Stimulated activated CD4-positive, alpha-beta T cell treated with anti-CD3 and anti-CD28 coated beads, Interleukin-1b, Interleukin-23, amount 100 ng/mL, for 48 hours (primary cell): ENCODE measurements at regions not wholly inside any gene's neighbourhood (a gene's known extent, or its start where the extent isn't known, plus 50 kb on each side); places are given as distances from the start of the nearest gene placed in this dataset.

ENCODE experiments used
- DNase-seq: peaks from one replicate; pipeline ENCODE4 v3.0.0-alpha.2; 2020

- DNase-seq, result no peak
These were observed 70.4 kb upstream of the FCN1 start for GRCh38 chr9:134987906-134988700.

GRCh38 chr9:134988706-134989105 lies 71.0 kb upstream of the FCN1 start:
- DNase-seq, result no peak

- no peak for DNase-seq
These were observed 71.7 kb upstream of the FCN1 start for GRCh38 chr9:134989206-134990065.

DNA sequence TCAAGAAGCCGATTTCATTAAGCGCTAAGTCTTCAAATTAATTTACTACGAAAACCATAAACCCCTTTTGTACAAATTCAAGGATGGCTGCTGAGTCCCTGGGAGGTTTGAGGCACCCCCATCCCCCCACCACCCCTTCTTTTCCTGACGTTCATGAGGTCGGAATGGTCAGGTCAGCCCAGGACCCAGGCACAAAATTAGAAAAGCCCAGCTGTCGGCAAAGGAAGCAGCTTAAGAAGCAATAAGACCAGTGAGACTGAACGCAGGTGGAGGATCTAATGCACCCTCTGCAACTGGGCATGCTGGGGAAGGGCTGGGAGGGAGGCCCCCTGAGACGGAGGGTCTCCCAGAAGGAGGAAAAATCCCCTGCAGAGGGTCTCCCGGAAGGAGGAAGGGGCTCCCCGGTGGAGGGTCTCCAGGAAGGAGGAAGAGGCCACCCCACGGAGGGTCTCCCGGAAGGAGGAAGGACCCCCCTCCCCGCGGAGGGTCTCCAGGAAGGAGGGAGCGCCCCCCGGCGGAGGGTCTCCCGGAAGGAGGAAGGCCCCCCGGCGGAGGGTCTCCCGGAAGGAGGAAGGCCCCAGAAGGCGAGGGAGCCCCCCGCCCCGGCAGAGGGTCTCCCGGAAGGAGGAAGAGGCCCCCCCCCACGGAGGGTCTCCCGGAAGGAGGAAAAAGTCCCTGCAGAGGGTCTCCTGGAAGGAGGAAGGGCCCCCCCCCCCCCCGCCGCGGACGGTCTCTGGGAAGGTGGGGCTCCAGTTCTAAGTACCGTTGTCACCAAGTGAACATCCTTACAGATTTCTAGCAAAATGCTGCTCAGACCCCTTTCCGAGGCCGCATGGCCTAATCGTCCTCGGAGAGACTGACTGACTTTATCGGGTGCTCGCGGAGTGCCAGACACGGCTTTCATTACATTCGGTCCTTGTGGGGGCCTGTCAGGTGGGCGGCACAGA lies 74.4 kb upstream of the FCN1 start:
- DNase-seq, result no peak

DNA sequence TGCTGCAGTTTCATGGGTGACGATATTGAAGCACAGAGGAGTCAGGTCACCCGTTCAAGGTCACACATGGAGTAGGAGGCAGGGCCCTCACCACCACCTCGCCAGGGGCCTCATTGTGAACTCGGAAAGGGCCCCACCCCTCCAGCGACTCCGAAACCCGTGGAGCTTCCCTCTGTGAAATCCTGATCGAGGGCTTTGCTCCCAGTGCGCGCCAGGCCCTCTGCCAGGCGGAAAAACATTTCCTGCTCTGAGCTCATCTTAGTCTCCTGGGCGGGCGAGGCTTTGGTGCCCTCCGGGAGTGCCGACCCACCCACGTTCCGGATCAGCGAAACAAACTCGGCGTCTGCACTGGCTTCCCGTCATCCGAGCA lies 75.0 kb upstream of the FCN1 start:
- no peak for DNase-seq

DNA sequence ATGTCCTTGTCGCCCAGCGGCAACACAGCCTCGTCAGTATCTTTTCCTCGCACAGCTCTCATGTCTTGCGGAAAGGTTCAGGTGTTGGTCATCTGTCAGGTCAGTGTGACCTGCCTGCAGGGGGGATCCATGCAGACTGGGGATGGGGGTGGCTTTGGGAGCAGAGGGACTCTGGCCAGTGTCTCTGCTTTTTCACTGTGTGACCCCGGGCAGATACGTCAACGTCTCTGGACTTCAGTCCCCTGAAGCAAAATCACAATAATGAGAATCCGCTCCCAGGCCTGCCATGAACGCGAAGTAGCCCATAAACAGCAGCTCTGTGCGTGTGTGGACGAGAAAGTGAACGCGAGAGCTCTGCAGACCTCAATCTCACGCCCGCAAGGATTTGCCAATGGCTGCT lies 75.7 kb upstream of the FCN1 start:
- no peak for DNase-seq

DNA sequence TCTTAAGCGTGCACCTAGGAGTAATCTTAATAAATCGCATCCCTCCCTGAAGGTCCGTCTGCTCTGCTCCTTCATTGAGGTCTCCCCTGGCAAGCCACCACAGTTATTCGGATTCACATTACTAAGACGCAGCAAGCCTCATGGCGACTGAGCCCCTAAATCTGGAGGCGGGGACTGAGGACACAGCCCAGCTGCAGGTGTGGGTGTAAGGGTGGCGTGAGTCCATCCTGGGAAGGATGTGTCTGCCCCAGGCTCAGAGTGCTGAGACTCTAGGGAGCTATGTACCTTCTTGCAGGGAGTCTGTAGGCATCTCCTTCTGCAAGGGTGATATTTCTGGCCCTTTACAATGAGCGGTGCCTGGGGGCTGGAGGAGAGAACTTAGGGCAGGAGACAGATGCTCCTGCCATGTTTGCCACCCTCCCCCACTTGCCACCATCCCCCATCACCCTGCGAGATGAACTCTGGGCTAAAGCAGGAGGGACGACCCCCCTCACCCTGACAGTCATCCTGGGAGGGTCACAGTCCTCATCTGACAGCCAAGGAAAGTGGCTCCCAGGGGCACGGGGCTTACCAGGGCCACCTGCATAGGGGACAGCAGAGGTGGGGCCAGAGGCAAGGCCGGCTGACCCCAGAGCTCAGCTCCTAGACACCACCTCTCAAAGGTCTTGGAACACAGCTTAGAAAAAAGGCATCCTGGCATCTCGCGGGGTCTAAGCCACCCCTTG lies 76.4 kb upstream of the FCN1 start:
- no peak for DNase-seq

DNA sequence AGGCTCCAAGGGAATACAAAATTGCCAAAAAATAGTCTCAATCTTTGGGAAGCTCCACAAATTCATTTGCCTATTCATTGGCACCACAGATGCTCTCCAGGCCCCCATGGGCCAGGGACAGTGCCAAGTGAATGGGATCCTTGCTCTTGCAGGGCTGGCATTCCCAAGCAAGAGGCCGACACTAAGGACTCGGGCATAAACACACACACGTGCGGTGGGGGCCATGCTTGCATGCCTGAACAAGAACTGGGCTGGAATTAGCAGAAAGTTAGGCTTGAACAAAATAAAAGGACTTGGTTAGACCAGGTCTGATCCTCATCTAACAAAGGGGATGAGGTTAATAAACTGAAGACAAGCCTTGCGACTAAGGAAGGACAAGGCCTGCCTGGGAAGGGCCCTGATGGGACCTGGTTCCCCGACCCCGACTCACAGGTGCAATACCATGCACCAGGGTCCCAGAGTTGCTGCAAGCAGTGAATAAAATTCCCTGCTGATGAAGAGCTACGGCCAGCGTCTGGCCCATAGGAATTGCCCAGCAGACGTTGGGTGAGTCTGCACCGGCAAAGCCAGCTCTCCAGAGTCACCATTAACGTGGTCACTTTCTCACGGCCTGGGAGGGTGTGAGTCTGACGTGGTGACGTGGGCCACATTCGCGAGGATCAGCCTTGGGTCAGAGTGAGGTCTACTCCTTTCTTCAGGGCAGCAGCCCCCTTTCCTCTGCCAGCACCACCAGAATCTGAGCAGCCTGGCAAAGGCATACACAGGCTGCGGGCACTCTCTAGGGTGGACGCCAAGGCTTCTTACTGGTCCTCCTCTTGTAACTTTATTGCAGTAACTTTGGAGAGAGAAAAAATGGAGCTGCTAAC lies 77.4 kb upstream of the FCN1 start:
- no peak for DNase-seq

- no peak for DNase-seq
These were observed 78.0 kb upstream of the FCN1 start for GRCh38 chr9:134995792-134996120.

DNA sequence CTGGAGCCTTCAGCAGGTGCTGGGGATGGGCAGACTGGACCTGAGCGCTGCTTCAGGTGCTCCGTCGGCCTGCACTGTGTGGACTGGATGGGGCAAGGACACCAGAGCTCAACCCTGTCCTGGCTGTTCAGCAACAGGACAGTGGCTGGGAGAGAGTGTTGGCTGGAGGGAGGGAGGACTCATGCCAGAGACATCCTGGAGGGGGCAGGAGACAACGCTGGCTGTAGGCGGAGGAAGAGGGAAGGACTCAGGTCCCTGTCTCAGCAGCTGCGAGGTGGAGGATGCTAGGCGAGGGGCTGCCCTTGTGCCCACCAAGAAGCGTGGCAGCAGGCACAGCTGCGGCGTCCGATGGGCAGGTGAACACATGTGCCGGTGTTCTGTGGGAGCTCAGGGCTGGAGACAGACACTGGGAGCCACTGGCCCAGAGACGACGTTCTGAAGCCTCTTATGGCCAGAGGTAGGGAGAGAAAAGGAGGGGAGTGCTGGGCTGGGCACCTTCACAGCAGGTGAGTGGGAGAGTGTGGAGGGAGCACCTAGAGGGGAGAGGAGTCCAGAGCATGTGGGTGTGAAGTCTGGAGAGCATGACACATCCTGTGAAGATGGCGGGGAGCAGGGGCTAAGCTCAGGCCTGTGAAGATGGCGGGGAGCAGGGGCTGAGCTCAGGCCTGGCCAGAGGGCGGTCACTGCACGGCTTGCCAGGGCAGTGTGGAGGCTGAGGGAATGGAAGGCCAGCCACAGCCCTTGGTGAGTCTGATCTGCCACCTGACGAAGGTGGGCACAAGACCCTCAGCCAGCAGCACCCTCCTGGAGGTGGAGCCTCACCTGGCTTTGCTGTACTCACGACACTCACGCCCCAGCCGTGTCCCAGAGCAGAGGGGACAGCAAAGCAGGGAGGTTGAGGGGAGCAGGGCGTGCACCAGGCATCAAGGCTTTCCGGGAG lies 79.1 kb upstream of the FCN1 start:
- no peak for DNase-seq

GRCh38 chr9:135000647-135001245 lies 83.0 kb upstream of the FCN1 start:
- no peak for DNase-seq

- no peak for DNase-seq
These were observed 83.8 kb upstream of the FCN1 start for GRCh38 chr9:135001526-135001925.

- DNase-seq, result no peak
These were observed 84.6 kb upstream of the FCN1 start for GRCh38 chr9:135002336-135002735.

DNA sequence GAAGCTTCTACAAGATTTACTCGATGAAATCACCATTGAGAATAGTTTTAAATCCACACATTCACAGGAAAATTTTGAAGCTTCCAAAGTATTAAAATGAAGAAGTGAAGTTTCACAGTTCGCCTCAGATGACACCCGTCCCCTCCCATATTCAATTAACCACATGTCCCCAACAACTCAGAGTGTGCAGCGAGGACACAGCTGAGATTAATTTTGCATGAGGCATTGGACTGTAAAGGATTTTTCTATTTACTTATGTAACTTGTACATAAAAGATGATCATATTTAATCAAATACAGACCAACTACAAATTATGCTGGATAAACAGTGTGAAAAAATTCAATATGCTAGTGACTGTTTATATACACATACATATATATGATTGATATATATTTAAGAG lies 84.7 kb upstream of the OLFM1 start:
- DNase-seq, result no peak

DNA sequence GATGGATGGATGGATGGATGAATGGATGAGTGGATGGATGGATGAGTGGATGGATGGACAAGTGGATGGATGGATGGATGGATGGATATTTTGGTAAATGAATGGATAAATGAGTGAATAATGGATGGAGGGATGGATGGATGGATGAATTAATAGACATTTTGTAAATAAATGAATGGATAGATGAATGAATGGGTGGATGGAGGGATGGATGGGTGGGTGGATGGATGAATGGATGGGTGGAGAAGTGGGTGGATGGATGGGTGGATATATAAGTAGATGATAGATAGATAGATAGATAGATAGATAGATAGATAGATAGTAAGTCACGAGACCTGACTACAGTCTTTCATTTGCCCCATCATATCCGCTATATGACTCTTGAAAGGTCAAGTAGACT lies 82.7 kb upstream of the OLFM1 start:
- no peak for DNase-seq

DNA sequence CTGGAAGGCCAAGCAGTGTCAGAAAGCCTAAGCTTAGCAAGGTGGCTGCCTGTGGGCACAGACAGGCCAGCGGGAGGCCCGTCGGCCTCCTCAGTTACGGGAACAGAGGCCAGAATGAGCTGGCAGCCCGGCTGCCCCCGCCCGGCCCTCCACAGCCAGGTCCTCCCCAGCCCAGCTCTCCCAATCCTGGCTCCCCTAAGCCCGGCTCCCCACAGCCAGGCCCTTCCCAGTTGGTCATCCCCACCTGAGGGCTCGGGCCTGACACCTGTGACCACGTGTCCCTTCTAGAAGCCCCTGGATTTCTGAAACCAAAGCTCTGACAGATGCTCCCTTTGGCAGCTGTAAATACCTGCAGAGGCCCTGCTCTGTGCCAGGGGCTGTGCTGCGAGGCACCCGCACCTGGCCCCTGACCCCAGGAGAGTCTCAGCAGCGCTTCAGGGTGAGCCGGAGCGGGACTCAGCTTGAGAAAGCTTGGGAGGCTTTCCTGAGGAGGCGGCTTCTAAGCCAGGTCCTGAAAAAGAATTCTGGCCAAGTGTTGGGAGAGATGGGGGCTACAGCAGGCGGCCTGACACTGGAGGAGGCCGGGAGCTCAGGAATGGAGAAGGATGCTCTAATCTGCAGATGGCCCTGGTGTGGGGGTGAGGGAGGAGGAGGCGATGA lies 80.4 kb upstream of the OLFM1 start:
- DNase-seq, result no peak

- no peak for DNase-seq
These were observed 79.9 kb upstream of the OLFM1 start for GRCh38 chr9:135007601-135008000.

DNA sequence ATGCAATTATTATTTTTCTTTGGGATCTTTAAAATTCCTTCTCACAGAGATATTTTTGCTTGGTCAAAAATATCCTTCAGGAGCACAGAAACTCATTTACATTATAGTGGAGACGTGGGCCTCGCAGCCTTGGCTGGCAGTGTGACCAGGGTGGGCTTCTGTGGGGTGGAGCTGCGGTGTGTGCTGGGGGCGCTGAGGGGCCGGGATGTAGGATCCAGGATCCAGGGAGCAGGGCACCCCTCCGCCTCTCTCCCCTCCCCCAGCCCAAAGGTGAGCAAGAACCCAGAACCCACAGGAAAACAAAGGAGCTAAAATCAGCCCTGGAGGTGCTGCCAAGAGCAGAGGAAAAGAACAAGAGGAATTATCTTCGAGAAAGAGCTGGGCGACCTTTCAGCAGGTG lies 79.1 kb upstream of the OLFM1 start:
- DNase-seq, result no peak

DNA sequence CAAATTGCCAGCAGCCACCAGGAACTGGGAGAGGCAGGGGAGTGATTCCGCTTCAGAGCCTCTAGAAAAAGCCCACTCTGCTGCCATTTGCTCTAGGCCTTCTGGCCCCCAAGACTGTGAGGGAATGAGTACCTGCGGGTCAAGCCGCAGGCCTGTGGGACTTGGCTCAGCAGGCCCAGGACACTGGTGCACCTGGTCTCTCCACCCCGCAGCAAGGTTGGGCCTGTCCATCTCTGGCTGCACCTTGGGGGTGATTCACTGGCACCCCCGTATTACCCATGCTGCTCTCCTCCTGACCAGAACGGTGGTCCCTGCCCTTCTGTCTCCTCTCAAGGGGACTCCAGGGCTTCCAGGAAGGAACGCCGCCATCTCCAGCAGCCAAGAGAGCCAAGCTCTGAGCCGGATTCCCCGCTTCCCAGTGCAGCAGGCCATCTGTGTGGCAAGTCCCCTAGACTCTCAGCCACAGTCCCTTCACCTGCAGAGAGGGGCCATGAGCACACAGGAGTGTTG lies 78.4 kb upstream of the OLFM1 start:
- DNase-seq, result no peak
